Pancreas (tissue), 10 donors: ENCODE measurements at regions not wholly inside any gene's neighbourhood (a gene's known extent, or its start where the extent isn't known, plus 50 kb on each side); places are given as distances from the start of the nearest gene placed in this dataset.
A peak's percentile ranks its signal among the peaks of the same experiment; 100 is the strongest.

Experiments
- ATAC-seq, 4 donors: fragments of 200-7000 bp; cut with Tn5 transposase; one replicate each; pipeline versions ENCODE4 v1.8.0 to v1.9.1; 2020; ENCODE audit warnings: mild to moderate bottlenecking in 4 of 4, moderate library complexity in 4 of 4
- DNase-seq, 6 donors: peaks; one replicate each; pipeline ENCODE4 v3.0.0-alpha.2; 2020
- FAIRE-seq: peaks from 2 replicates; lab custom pipeline; 2012; peaks lifted over from hg19 to GRCh38; lab: Jason Lieb, UNC
- H3K27ac ChIP-seq, 4 donors: fragments of 200-600 bp; sonication (generic); 1 replicate in 3 of 4; 2 replicates in 1 of 4; pipeline versions ENCODE4 v1.5.0 to v1.8.0; 2020
- H3K27me3 ChIP-seq, 4 donors: fragments of 200-600 bp; one replicate each; pipeline ENCODE4 v1.8.0; 2021
- H3K36me3 ChIP-seq, 3 donors: fragments of 200-600 bp; sonication (generic) in 1 of 3; one replicate each; pipeline versions ENCODE4 v1.5.0 to v1.8.0; 2020 to 2021
- H3K4me1 ChIP-seq, 3 donors: fragments of 200-600 bp; one replicate each; pipeline ENCODE4 v1.8.0; 2021
- H3K4me3 ChIP-seq, 4 donors: fragments of 200-600 bp; sonication (generic) in 2 of 4; one replicate each; pipeline versions ENCODE4 v1.5.0 to v1.8.0; 2020 to 2021
- H3K9me3 ChIP-seq, 4 donors: fragments of 200-600 bp; one replicate each; pipeline ENCODE4 v1.8.0; 2021
- CTCF ChIP-seq, 4 donors: fragments of 200-600 bp; sonication (generic) in 3 of 4; IDR thresholded peaks; one replicate each; pipeline versions ENCODE4 v1.5.0 to v1.8.0; 2021; ENCODE audit warnings: antibody characterized with exemption in 4 of 4
- WGBS, 2 donors: extraction: QIAGEN DNeasy Blood & Tissue Kit; methylation state at CpG; one replicate each; pipeline ENCODE4 v1.1.7; 2013; 5-methylcytosine and 5-hydroxymethylcytosine counted together
- intact Hi-C, 3 donors: fragments of 100-400 bp; cut with DNase I; formaldehyde crosslinking; loops; one replicate each; pipeline versions ENCODE4 v1.11.1 to v1.14.2; 2022
- donor health status: healthy with polysubstance abuse.
- donor health status: DM: no; HTN: no; CAD: no; lungs with moderate emphysema.
- donor health status: DM: no; HTN: no; CAD: no.
- donor health status: control.
- donor health status: control.
- donor health status: Bipolar disorder and iron deficiency.
- donor health status: DM: yes; HTN: yes; CAD: no.
- donor health status: DM: no; HTN: no; CAD: no.
- donor health status: DM: no; HTN: no; CAD: no.
- donor health status: DM: yes; HTN: yes; CAD: no.

GRCh38 chr5:111966290-111966689 lies 209.3 kb upstream of the NREP start:
- Histone ChIP-seq H3K36me3 (no peaks in the 10 kb centered on the region), H3K9me3 (no peaks in the 10 kb centered on the region), H3K4me1 (no peaks in the 10 kb centered on the region), H3K27ac (no peak overlapping the region), H3K4me3 (no peak overlapping the region), H3K27me3 (no peaks in the 10 kb centered on the region)
- intact Hi-C loops: no loop called here
- DNase-seq (no peak), FAIRE-seq (no peak), ATAC-seq (no peak)
- no peak for TF ChIP-seq CTCF (IDR thresholded peaks at IDR 0.05)

GRCh38 chr5:111963555-111963954 lies 206.6 kb upstream of the NREP start:
- H3K27ac ChIP-seq: no peak overlapping the region
- no peaks in the 10 kb centered on the region for H3K27me3 ChIP-seq
- intact Hi-C loops: no loop called here
- TF ChIP-seq CTCF (IDR thresholded peaks at IDR 0.05): no peak
- no peak for FAIRE-seq
- H3K36me3 ChIP-seq: no peaks in the 10 kb centered on the region
- no peaks in the 10 kb centered on the region for H3K4me1 ChIP-seq
- H3K9me3 ChIP-seq: no peaks in the 10 kb centered on the region
- DNase-seq: no peak
- no peak for ATAC-seq
- H3K4me3 ChIP-seq: no peak overlapping the region

GRCh38 chr5:111962906-111963305 lies 205.9 kb upstream of the NREP start:
- no peaks in the 10 kb centered on the region for H3K27me3 ChIP-seq
- 90 to 93% methylated on average over 9 of the region's 9 CpGs for WGBS, 2 donors
- H3K36me3 ChIP-seq: no peaks in the 10 kb centered on the region
- no peak overlapping the region for H3K27ac ChIP-seq
- H3K9me3 ChIP-seq: no peaks in the 10 kb centered on the region
- intact Hi-C loops: no loop called here
- DNase-seq (peak in 1 of 6 donors; percentile 37), ATAC-seq (no peak), FAIRE-seq (no peak)
- H3K4me1 ChIP-seq: no peaks in the 10 kb centered on the region
- no peak for TF ChIP-seq CTCF (IDR thresholded peaks at IDR 0.05)
- H3K4me3 ChIP-seq: no peak overlapping the region

GRCh38 chr5:111961862-111962261 lies 204.9 kb upstream of the NREP start:
- 66 to 78% methylated on average over 1 of the region's 1 CpG for WGBS, 2 donors
- ATAC-seq: no peak
- intact Hi-C loops: no loop called here
- DNase-seq: no peak
- no peak overlapping the region for H3K27ac ChIP-seq
- no peak overlapping the region for H3K4me3 ChIP-seq
- FAIRE-seq: no peak
- no peaks in the 10 kb centered on the region for H3K4me1 ChIP-seq
- no peaks in the 10 kb centered on the region for H3K36me3 ChIP-seq
- no peaks in the 10 kb centered on the region for H3K27me3 ChIP-seq
- no peak for TF ChIP-seq CTCF (IDR thresholded peaks at IDR 0.05)
- no peaks in the 10 kb centered on the region for H3K9me3 ChIP-seq

GRCh38 chr5:111960476-111961215 lies 203.7 kb upstream of the NREP start:
- no peak overlapping the region for H3K27ac ChIP-seq
- H3K9me3 ChIP-seq: no peaks in the 10 kb centered on the region
- intact Hi-C loops: no loop called here
- no peak overlapping the region for H3K4me3 ChIP-seq
- H3K27me3 ChIP-seq: no peaks in the 10 kb centered on the region
- H3K4me1 ChIP-seq: no peaks in the 10 kb centered on the region
- ATAC-seq (no peak), FAIRE-seq (no peak), DNase-seq (no peak)
- no peaks in the 10 kb centered on the region for H3K36me3 ChIP-seq
- TF ChIP-seq CTCF (IDR thresholded peaks at IDR 0.05): no peak
- WGBS, 2 donors: 43 to 52% methylated on average over 2 of the region's 2 CpGs
